Kidney glomerular epithelial cell (primary cell): ENCODE measurements at regions not wholly inside any gene's neighbourhood (a gene's known extent, or its start where the extent isn't known, plus 50 kb on each side); places are given as distances from the start of the nearest gene placed in this dataset.

Experiments used
- DNase-seq: peaks from one replicate; lab custom pipeline; 2025; lab: John Stamatoyannopoulos, UW

DNA sequence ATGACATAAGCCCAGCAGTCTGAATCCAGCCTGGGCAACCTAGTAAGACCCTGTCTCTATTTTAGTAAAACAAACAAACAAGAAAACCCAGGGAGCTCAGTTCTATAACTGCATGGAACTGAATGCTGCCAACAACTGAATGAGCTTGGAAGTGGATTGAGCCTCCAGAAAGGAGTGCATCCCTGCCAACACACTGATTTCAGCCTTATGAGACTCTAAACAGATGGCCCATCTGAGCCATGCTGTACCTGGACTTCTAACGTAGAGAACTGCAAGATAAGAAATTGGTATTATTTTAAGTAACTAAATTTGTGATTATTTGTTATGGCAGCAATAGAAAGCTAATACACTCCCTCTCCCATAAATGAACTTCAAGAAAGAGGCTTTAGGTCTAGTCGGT is 150.4 kb upstream of the RAI14 start:
- DNase-seq = no peak

DNA sequence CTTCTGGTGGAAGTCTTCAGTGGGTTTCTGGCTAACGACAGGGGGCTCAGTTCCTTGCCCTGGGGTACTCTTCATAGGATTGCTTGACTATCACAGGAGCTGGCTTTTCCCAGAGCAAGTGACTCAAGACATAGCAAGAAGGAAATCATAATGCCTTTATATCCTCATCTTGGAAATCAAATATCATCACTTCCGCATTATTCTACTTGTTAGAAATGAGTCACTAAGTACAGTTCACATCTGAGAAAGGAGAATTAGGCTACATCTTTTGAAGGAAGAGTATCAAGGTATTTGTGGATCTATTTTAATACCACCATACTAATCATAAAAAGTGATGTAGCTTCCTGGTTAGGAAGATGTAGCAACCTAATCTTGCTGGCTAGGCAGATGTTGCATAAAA is 148.2 kb upstream of the RAI14 start:
- DNase-seq = no peak

DNA sequence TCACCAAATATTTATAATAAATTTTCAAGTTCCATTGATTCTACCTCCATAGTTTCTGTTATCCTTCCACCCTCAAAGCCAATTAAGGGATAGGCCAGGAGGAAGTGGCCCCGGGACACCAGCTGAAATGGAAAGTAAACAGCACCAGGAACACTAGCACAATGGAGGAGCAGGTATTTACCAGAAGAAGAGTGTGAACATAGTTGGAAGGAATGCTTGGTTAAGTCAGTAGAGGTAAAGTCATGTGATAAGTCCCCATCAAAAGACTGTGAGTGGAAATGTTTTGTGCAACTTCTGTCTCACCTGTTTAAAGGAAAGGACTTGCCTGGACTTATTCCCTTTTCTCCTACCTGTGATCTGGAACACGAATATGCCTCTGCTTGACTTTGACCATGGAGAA is 146.7 kb upstream of the RAI14 start:
- DNase-seq = no peak

DNA sequence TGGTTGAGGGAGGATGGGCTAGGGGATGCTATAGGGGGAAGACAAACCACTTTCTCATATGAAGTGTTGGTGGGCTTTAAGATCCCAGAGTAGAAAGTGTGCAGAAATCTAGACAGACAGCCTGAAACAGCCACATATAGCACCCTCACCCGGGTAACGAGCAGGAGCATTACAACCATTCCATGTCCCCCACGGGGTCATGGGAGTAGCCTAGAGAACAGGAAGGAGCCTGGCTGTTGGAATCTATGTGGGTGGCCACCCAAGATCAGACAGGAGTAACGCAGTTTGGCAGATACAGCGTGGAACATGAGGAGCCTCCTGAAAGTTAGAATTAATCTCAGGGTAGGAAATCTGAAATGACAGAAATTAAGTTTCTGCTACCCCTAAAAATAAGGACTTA is 146.1 kb upstream of the RAI14 start:
- DNase-seq = no peak

DNA sequence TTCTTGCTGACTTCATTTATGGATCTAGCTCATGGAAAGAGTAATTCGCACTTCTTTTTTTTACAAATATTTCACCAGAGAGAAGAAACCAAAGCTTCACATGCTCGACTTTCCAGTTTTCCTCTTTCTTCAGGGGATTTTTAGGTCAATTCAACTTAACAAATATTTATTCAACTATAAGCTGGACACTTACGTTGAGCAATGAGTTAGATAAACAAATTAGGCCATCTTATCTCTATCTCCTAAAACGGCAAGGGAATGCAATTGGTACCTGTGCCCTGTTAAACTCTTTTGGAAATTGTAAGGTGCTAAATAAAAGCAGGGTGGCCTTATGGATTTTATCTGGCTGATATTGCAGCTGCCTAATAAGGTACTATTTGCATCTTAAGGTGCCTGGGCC is 145.1 kb upstream of the RAI14 start:
- no peak for DNase-seq

DNA sequence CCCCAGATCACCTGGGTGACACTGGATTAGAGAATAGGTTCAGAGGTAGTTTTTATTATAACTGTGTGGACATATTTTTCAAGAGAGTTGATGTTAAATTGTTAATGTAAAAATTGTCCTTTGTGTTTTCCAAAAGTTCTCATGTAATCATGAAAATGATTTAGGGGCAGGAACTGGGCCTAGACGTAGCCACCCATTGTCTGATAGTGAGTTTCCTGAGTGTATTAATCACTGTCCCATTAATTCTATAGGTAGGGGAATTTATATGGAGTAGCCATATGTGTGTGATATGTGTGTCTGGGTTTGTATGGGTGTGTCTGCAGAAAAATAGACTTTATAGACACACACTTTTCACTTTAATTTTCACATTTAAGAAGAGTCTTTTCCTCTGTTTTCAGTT is 144.6 kb upstream of the RAI14 start:
- no peak for DNase-seq

DNA sequence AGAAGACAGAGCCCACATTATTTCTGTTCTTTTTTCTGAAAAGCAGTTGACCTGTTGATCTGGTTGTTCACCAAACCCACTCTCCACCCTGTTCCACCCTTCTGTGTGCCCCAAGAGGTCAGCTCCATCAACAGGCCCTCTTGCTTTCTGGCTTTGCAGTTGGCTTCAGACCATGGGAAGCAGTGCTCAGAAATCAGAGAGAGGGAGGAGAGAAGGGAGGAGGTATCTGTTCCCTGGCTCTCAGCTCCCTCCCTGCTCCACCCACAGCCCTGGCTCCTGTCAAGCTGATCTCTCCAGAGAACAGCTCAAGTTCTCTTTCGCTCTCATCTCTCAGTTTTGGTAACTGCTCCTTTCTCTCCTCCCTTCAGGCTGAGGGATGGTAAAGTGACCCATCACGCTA is 144.2 kb upstream of the RAI14 start:
- no peak for DNase-seq

DNA sequence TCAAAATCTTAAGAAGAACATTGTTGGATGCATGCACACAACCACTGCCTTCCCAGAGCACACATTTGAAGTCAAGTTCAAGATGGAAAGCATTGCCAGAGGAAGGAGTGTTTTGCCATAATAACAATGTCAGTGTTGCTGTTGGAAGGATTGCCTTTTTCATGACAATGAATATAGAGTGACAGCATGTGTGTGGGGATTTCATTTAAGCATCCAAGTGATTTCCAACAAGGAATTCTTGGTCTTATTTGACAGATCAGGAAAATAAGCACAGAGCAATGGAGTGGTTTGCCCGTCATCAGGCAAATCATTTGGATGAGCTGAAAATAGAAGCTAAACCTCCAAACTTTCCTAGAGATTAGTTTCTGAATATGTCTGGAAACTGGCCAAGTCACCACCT is 140.0 kb upstream of the RAI14 start:
- DNase-seq = no peak

DNA sequence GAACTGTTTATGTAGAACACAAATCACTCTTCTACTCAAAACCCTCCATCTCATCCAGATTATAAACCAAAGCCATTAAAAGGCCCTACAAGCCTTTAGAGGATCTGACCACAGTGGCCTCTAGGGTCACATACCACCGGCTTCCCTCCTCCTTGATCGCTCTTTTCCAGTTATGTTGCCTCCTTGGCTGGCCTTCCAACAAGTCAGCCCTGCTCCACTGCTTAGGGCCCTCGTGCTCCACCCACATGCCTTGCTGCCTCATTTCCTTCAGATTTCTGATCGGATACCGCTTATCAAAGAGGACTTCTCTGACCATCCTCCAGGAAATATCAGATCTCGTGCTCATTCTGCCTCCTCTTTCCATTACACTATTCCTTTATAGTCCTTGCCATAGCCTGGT is 139.4 kb upstream of the RAI14 start:
- DNase-seq = no peak

DNA sequence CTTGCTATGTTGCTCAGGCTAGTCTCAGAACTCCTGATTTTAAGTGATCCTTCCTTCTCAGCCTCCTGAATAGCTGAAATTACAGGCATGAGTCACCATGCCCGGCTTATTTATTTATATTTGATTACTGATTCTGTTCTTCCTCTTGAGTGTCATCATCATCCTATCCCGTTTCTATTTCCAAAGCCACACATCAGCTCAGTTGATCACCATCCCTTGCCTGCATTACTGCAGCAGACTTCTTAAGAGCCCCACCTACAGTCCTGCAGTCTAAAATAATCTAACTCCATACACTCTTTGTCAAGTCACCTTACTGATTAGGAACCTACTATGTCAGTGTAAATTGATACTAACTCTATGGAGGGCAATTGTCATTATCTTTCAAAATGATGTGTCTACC is 138.9 kb upstream of the RAI14 start:
- DNase-seq = no peak

DNA sequence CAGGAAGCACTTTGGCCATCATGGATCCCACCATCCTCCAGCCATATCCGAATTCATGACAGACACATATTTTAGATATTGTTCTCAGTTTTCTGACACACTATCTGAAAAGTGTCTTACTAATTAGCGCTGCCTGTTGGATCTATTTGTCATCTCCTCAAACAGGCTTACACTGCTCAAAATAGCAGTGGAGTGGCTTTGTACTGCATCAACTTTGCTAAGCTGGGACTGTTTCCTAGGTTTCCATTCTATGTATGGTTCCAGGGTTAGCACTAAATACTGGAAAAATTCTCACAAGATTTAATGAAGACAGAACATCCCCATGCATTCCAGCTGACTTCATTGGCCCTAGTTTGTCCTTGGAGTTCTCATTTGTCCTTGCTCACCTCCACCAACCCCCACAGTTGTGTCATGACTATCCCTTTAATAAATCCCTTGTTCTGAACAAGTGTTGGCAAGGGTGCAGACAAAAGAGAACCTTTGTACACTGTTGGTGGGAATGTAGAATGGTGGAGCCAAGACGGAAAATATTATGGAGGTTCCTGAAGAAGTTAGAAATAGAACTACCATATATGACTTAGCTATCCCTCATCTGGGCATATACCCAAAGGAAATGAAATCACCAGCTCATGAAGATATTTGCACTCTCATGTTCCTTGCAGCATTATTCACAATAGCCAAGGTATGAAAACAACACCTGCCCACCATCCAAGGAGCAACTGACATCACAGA is 136.5 kb upstream of the RAI14 start:
- DNase-seq = no peak

DNA sequence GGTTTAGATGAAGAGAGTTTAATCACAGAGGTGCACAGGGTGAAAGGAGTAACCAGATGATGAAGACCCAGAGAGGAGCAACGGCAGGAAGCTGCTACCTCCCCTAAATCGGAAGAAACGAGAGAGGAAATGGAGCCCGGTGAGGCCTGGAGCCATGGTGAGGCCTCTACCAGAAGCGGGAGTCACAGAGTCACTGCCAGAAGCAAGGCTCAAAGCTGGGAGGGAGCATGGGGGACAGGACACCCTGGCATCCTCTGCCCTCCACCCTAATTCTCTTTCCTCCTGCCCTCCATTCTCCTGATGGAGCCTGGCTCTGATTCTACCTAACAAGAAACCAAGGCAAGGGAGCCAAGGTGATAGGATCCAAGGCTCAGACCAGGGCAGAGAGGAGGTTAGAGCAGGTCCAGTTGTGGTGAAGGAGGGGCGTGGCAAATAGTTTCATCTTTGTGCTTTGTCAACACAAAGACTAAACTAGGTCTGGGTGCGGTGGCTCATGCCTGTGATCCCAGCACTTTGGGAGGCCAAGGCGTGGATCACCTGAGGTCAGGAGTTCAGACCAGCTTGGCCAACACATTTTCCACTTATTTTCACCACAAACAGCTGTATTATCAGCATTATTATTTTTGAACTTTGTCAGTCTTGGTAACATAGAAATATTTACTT is 134.4 kb upstream of the RAI14 start:
- no peak for DNase-seq

DNA sequence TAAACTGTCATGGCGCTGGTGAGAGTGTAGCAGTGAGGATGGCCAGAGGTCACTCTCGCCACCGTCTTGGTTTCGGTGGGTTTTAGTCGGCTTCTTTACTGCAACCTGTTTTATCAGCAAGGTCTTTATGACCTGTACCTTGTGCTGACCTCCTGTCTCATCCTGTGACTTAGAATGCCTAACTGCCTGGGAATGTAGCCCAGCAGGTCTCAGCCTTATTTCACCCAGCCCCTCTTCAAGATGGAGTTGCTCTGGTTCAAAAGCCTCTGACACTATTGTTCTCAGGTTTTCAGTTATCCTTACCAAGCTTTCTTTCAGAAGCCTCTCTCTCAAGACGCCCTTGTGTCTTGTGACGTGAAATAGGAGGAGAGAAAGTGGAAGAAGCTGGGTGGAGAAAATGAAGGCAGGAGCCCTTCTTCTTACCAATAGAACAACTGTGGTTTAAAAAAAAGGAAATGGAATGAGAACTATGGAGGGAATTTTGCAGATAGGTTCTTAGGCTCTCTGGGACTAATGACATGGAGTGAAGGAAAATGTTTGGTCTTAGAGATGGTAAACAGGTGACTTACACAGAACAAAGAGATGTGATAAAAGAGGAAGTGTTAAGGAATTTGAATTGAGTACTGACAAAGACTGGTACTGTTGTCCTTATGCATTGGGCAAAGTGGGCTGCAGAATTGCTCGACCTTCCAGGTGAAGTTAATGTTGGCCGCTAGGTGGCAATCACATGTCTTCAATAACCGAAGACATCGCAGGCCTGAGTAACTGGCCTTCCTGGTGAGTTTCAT is 133.3 kb upstream of the RAI14 start:
- DNase-seq = peak; percentile 75

DNA sequence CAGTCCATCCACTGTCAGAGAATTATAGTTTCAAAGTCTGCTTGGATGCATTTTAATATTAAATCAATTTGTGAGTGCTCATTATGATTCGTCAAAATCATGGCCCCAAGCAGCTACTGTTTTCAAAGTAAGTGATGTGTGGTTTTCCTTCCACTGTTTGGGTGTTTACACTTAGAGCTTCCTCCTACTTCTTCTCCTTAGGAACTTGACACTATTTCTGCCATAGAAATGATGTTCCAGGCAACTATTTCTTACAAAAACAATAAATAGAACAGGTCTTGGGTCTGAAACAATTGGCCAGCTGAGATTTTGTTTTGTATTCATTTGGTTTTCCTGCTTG is 132.8 kb upstream of the RAI14 start:
- no peak for DNase-seq

DNA sequence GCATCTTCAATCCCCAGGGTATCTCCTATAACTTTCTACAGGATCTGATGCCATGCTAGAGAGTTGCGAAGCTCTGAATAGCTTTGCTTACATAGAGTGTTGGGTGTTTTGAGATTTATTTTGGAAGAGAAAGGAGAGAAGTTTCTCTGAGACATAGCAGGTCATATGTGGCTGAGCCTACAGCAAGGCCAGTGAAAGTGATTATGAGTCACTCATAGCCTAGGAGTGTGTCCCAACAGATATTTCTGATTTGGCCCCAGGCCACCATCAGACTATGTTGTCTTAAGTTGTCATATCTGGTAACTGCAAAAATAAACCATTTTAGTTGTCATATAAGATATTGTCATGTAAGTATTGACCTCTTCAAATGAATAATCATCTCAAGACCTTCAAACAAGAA is 132.0 kb upstream of the RAI14 start:
- no peak for DNase-seq

DNA sequence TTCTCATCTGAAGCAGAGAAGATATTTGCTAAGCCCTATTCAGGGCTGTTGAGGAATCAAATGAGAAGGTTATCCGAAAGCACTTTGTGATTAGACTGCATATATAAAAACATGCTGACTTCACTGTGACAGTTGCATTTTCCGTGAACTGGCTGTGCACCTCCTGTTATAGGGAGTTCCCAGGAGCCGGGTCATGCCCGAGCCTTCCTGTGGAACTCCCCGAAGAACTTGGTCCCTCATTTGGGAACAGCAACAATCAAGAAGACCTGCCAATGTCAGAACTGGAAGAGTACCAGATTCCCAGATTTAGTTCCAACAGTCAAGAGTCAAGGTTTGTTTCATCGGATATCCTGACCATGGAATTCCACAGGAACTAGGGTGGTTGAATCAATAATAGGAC is 130.4 kb upstream of the RAI14 start:
- no peak for DNase-seq

DNA sequence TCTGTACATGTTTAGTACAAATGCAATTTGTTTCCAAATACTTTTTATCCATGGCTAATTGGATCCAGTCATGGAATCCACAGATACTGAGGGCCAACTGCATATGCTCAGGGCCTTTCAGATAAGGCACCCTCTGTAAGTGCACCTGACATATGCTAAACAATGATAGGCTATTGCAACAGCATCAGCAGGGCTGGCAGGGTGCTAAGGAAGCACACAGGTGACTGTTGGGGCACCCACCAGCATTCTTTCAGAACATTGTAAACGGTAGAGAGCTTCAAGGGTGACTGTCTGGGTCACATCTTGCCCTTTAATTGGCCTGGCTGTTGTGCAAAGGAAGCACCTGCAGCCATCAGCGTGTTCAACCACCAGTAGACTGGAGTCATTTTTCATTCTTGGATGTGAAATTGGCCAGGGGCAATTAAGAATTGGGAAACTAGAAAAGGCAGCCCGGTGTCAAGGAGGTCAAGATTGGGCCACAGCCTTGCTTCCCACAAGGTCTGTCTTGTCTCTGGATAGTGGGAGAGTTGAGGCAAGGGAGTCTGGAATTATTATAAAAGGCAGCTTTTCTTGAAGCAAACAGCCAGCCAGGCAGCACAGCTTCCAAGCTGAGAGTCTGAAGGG is 129.3 kb upstream of the RAI14 start:
- DNase-seq = no peak

DNA sequence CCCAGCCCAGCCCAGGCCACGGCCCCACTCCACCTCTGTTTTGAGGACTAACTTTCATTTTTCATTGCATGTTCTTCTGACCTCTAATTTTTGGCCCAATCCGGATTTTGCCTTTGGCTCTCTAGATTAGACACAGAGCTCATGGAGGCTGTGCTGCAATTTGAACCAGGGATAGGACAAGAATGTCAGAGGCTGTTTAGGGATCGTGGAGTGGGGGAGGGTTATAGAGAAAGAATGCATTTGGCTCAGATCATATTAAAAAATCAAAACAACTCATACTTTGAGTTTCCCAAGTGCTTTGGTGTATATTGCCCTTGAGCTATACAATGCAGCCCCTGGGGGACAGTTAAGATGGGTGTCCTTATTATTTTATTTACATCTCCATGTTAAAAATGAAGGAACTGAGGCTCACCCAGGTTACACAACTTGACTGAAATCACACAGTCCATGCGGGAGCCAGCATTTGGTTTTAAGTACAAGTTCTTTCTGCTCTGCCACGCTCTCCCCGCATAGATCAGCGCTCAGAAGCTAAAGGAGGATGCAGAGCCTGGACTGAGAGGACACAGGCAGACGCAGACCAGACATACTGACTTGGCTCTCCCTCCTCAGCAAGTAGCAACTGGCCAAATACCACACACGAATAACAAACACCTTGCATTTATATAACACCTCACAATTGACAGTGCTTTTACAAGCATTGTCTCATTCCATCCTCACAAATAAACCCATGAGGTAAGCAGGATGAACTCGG is 126.4 kb upstream of the RAI14 start:
- DNase-seq = no peak

DNA sequence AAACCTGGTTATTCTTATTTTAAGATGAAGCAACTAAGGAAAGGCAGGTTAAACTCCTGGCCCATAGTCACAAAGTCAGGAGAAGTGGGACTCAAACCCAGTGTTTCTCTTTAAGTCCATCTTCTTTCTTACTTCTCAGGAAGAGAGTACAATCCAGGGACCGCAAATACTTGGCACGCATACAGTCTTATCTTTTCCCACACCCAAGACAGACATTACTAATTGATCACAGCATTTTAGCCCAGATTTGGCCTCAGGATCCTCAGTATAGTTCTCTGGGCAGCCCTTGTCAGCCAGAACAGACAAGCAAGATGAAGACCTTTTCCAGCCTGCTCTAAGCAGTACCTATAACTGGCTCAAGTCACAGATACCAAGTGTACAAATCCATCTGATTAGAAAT is 125.5 kb upstream of the RAI14 start:
- no peak for DNase-seq

DNA sequence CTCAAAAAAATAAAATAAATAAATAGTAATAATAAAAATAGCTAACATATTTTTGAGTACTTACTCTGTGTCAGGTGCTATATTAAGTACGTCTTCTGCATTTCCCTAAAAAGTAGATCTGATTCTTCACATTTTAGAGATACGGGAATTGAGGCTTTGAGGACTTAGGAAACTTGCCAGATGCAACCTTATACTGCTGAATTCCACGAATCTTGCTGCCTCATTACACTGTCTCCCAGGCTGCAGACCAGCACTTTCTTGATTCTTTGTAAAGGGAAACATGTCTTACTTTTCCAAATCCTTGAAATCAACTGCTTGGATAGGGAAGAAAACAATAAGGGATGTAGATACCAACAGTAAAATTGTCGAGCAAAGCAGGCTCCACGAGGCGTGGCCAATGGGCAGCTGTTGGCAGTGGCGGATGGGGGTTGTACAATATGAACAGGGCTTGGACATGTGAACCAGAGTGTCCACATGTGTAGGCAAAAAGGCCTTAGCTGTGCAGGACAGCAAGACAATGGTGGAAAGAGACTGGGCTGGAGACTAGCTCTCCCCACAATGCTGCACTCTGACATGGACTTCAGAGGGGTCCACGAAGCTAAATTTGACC is 124.3 kb upstream of the RAI14 start:
- DNase-seq = no peak

DNA sequence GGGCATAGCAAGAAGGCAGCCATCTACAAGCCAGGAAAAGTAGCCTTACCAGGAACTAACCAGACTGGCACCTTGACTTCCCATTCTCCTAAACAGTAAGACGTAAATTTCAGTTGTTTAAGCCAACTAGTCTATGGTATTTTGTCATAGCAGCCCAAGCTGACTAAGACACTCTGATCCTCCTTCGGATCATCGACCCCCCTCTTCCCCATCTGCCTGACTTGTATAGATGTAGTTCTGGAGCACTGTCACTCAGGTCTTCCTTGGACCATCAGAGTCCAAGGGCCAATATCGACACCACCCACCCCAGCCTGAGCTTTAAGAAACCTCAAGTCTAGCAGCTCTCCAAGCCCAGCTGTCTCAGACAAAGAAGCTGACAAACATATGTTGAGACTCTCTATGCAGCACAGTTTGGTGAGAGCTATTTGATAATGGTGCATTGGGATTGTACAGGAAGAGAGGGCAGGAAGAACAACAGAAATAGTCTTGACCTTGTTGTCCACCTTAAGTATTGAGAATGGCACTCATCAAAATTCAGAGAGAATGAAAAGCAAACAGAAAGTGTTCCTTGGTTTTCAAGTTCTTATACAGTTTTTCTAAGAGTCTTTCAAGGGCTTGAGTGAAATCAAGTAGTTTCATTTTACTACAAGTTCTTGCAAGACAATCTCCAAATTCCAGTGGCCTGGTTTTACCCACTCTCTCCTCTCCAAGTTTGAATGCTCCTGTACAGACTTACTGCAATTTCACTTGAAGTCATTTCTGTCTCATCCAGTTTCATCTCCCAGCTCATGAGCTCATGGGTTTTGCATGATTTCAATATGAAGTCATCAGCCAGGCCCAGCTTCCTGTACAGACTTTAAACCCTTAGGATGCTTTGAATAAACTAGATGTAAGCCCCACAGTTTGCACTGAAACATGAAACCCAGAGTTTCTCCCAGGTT is 122.3 kb upstream of the RAI14 start:
- DNase-seq = peak; percentile 68
